Neural cell (in vitro differentiated cells): ENCODE measurements at regions not wholly inside any gene's neighbourhood (a gene's known extent, or its start where the extent isn't known, plus 50 kb on each side); places are given as distances from the start of the nearest gene placed in this dataset.

Source experiments
- H2AFZ ChIP-seq: fragments of 200-600, 300-800 bp; sonication (generic), shearing (Covaris generic); 2 replicates; pipeline ENCODE4 v1.6.0; 2014; ENCODE audit warnings: low read depth, mild to moderate bottlenecking, antibody characterized with exemption, low read length, moderate library complexity
- H3F3A ChIP-seq: fragments of 200-600 bp; shearing (Covaris generic); 2 replicates; pipeline ENCODE4 v1.6.1; 2016; ENCODE audit warnings: mild to moderate bottlenecking, moderate library complexity, mixed read lengths, antibody characterized with exemption, low read length; ENCODE audit not compliant: insufficient read depth, poor library complexity, severe bottlenecking
- H3K27ac ChIP-seq: fragments of 200-600, 300-800 bp; sonication (generic), shearing (Covaris generic); 2 replicates; pipeline ENCODE4 v1.5.1; 2014; ENCODE audit warnings: mild to moderate bottlenecking, low read length, moderate library complexity
- H3K27me3 ChIP-seq: fragments of 300-800, 200-600 bp; sonication (generic), shearing (Covaris generic); 2 replicates; pipeline ENCODE4 v1.6.0; 2014; ENCODE audit warnings: mild to moderate bottlenecking, low read depth, low read length, moderate library complexity; ENCODE audit not compliant: insufficient read depth
- H3K36me3 ChIP-seq: fragments of 300-800, 200-600 bp; sonication (generic), shearing (Covaris generic); 2 replicates; pipeline ENCODE4 v1.5.1; 2014; ENCODE audit warnings: mild to moderate bottlenecking, antibody characterized with exemption, low read length, moderate library complexity; ENCODE audit not compliant: insufficient read depth
- H3K4me2 ChIP-seq: fragments of 300-800, 200-600 bp; sonication (generic), shearing (Covaris generic); 2 replicates; pipeline ENCODE4 v1.6.0; 2014; ENCODE audit warnings: mild to moderate bottlenecking, low read length
- H3K4me3 ChIP-seq: fragments of 300-800, 200-600 bp; sonication (generic), shearing (Covaris generic); 2 replicates; pipeline ENCODE4 v1.5.1; 2014; ENCODE audit warnings: mild to moderate bottlenecking, low read length, moderate library complexity
- H3K79me2 ChIP-seq: fragments of 200-600 bp; shearing (Covaris generic); replicated peaks from 2 replicates; pipeline ENCODE4 v1.6.0; 2014; ENCODE audit warnings: mild to moderate bottlenecking, low read length, moderate library complexity; ENCODE audit not compliant: insufficient read depth
- H3K9ac ChIP-seq: fragments of 300-800, 200-600 bp; sonication (generic), shearing (Covaris generic); 2 replicates; pipeline ENCODE4 v1.6.1; 2016; ENCODE audit warnings: mild to moderate bottlenecking, low read length, mixed read lengths
- H3K9me2 ChIP-seq: fragments of 200-600 bp; shearing (Covaris generic); 2 replicates; pipeline ENCODE4 v1.6.1; 2016; ENCODE audit warnings: mild to moderate bottlenecking, low read length, mixed read lengths; ENCODE audit not compliant: insufficient read depth
- H3K9me3 ChIP-seq: fragments of 200-600, 300-800 bp; sonication (generic), shearing (Covaris generic); 2 replicates; pipeline ENCODE4 v1.6.1; 2016; ENCODE audit warnings: mild to moderate bottlenecking, mixed run types, low read length, moderate library complexity, mixed read lengths
- H4K20me1 ChIP-seq: fragments of 200-600 bp; shearing (Covaris generic); 2 replicates; pipeline ENCODE4 v1.6.1; 2016; ENCODE audit warnings: mild to moderate bottlenecking, mixed run types; ENCODE audit not compliant: insufficient read depth
- EP300 ChIP-seq: fragments of 450-650 bp; conservative IDR thresholded peaks from 2 replicates; pipeline ENCODE4 v1.6.1; 2014; ENCODE audit warnings: antibody characterized with exemption, mild to moderate bottlenecking, moderate library complexity; ENCODE audit not compliant: poor library complexity, severe bottlenecking
- EZH2 ChIP-seq: fragments of 200-600, 300-800 bp; shearing (Covaris generic), sonication (generic); IDR thresholded peaks from 2 replicates; pipeline ENCODE4 v1.6.1; 2014; ENCODE audit warnings: antibody characterized with exemption, low read length, borderline replicate concordance, mild to moderate bottlenecking; ENCODE audit not compliant: insufficient read depth, poor library complexity, severe bottlenecking
- MXI1 ChIP-seq: fragments of 450-650 bp; conservative IDR thresholded peaks from 2 replicates; pipeline ENCODE4 v1.6.1; 2014; ENCODE audit warnings: antibody characterized with exemption, mild to moderate bottlenecking; ENCODE audit not compliant: poor library complexity, severe bottlenecking
- POLR2AphosphoS5 ChIP-seq: IDR thresholded peaks from 2 replicates; pipeline ENCODE4 v1.6.1; 2012
- RAD21 ChIP-seq: fragments of 450-650 bp; conservative IDR thresholded peaks from 2 replicates; pipeline ENCODE4 v1.6.1; 2014; ENCODE audit warnings: antibody characterized with exemption, mild to moderate bottlenecking, moderate library complexity
- REST ChIP-seq: IDR thresholded peaks from 2 replicates; pipeline ENCODE4 v1.6.1; 2012; ENCODE audit warnings: borderline replicate concordance
- SMC3 ChIP-seq: fragments of 450-650 bp; conservative IDR thresholded peaks from 2 replicates; pipeline ENCODE4 v1.6.1; 2014; ENCODE audit warnings: antibody characterized with exemption, mild to moderate bottlenecking, moderate library complexity; ENCODE audit not compliant: poor library complexity
- TAF1 ChIP-seq: IDR thresholded peaks from 2 replicates; pipeline ENCODE4 v1.6.1; 2012; ENCODE audit warnings: low read depth
- TF ChIP-seq, protein P1 (sequence below): fragments of 450-650 bp; IDR thresholded peaks from 2 replicates; pipeline ENCODE4 v1.5.1; 2014; ENCODE audit warnings: antibody characterized with exemption, mild to moderate bottlenecking, moderate library complexity; ENCODE audit not compliant: poor library complexity, severe bottlenecking

DNA sequence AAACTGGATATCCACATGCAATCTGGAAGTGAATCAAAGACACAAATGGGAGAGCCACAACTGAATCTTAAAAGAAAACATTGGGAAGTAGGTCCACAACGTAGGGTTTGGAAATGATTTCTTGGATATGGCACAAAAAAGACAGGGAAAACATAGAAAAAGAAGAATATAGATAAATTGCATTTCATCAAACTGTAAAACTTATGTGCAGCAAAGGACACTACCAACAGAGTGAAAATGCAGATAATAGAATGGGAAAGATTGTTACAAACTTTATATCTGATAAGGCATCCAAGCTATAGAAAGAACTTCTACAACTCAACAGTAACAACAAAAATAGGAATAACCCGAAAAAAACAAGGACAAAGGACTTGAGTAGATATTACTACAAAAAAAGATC is 89.6 kb downstream of the ZNF280B start:
- Histone ChIP-seq H3K9ac (no peak overlapping the region), H2AFZ (no peak overlapping the region), H3F3A (no peaks in the 10 kb centered on the region), H3K27me3 (no peaks in the 10 kb centered on the region), H4K20me1 (no peaks in the 10 kb centered on the region), H3K79me2 (no peaks in the 10 kb centered on the region), H3K4me2 (no peak overlapping the region), H3K4me3 (no peak overlapping the region), H3K9me3 (no peaks in the 10 kb centered on the region), H3K27ac (no peak overlapping the region), H3K9me2 (no peaks in the 10 kb centered on the region), H3K36me3 (no peaks in the 10 kb centered on the region)
- TF ChIP-seq RAD21: no peak
- no peak for TF ChIP-seq EP300
- no peak for TF ChIP-seq REST
- no peak for TF ChIP-seq SMC3
- no peak for TF ChIP-seq TAF1
- no peak for TF ChIP-seq EZH2
- TF ChIP-seq MXI1: no peak
- TF ChIP-seq, protein P1, sequence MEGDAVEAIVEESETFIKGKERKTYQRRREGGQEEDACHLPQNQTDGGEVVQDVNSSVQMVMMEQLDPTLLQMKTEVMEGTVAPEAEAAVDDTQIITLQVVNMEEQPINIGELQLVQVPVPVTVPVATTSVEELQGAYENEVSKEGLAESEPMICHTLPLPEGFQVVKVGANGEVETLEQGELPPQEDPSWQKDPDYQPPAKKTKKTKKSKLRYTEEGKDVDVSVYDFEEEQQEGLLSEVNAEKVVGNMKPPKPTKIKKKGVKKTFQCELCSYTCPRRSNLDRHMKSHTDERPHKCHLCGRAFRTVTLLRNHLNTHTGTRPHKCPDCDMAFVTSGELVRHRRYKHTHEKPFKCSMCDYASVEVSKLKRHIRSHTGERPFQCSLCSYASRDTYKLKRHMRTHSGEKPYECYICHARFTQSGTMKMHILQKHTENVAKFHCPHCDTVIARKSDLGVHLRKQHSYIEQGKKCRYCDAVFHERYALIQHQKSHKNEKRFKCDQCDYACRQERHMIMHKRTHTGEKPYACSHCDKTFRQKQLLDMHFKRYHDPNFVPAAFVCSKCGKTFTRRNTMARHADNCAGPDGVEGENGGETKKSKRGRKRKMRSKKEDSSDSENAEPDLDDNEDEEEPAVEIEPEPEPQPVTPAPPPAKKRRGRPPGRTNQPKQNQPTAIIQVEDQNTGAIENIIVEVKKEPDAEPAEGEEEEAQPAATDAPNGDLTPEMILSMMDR: no peak
- no peak for TF ChIP-seq POLR2AphosphoS5

GRCh38 chr22:22420580-22420979 is 88.0 kb downstream of the ZNF280B start:
- H3K27me3 ChIP-seq: no peaks in the 10 kb centered on the region
- TF ChIP-seq TAF1 (no peak), SMC3 (no peak), MXI1 (no peak), EZH2 (no peak), REST (no peak), POLR2AphosphoS5 (no peak), RAD21 (no peak), EP300 (no peak)
- TF ChIP-seq, protein P1: no peak
- no peaks in the 10 kb centered on the region for H3K79me2 ChIP-seq
- no peaks in the 10 kb centered on the region for H3F3A ChIP-seq
- no peaks in the 10 kb centered on the region for H3K9me3 ChIP-seq
- H3K9ac ChIP-seq: no peak overlapping the region
- H3K4me2 ChIP-seq: no peak overlapping the region
- no peak overlapping the region for H3K27ac ChIP-seq
- H3K9me2 ChIP-seq: no peaks in the 10 kb centered on the region
- H3K4me3 ChIP-seq: no peak overlapping the region
- no peak overlapping the region for H2AFZ ChIP-seq
- no peaks in the 10 kb centered on the region for H4K20me1 ChIP-seq
- H3K36me3 ChIP-seq: no peaks in the 10 kb centered on the region
